B cell (primary cell): ENCODE measurements at regions not wholly inside any gene's neighbourhood (a gene's known extent, or its start where the extent isn't known, plus 50 kb on each side); places are given as distances from the start of the nearest gene placed in this dataset.
"Not testable (repeated sequence)": the region's sequence is repeated elsewhere in the genome, so short reads cannot be mapped to it uniquely, and the experiment has no call there.

ENCODE experiments used
- ATAC-seq: fragments of 200-7000 bp; cut with Tn5 transposase; one replicate; pipeline ENCODE4 v1.10.0; 2021; ENCODE audit warnings: low read depth, mild to moderate bottlenecking, moderate number of reproducible peaks, moderate library complexity
- CTCF ChIA-PET: fragments of 350-600 bp; sonication (Branson Sonifier 250); formaldehyde crosslinking; loops from one replicate; lab custom pipeline; 2021; ENCODE audit warnings: antibody characterized with exemption, inconsistent platforms; lab: Charles Lee
- POLR2A ChIA-PET: fragments of 350-600 bp; sonication (Branson Sonifier 250); formaldehyde crosslinking; loops from one replicate; lab custom pipeline; 2021; ENCODE audit warnings: antibody characterized with exemption; lab: Charles Lee
- DNase-seq: peaks from one replicate; pipeline ENCODE4 v3.0.0; 2013
- H2AFZ ChIP-seq: 2 replicates; pipeline ENCODE4 v1.6.1; 2012; ENCODE audit warnings: mild to moderate bottlenecking, low read depth, low read length; ENCODE audit not compliant: insufficient read depth, poor library complexity, severe bottlenecking
- H3K27ac ChIP-seq, 2 donors: 1 replicate in 1 of 2; 2 replicates in 1 of 2; pipeline ENCODE4 v1.5.1; 2012 to 2013; ENCODE audit warnings: low read length in 2 of 2, mild to moderate bottlenecking in 2 of 2, moderate library complexity in 1 of 2
- H3K27me3 ChIP-seq, 4 experiments: fragments of 200-600 bp in 1 of 4; sonication (generic) in 1 of 4; replicated peaks in 1 of 4; 1 replicate in 2 of 4; 2 replicates in 2 of 4; pipeline versions ENCODE4 v1.6.1 to v1.7.0; 2013 to 2016; ENCODE audit warnings: low read length in 3 of 4, mild to moderate bottlenecking in 2 of 4, mixed read lengths in 1 of 4, moderate library complexity in 1 of 4; ENCODE audit not compliant: insufficient read depth in 4 of 4, control insufficient read depth in 3 of 4; ENCODE audit errors: control extremely low read depth in 1 of 4
- H3K36me3 ChIP-seq, 2 experiments: replicated peaks in 1 of 2; 1 replicate in 1 of 2; 2 replicates in 1 of 2; pipeline versions ENCODE4 v1.6.1 to v1.7.1; 2013; ENCODE audit warnings: low read length in 1 of 2; ENCODE audit not compliant: insufficient read depth in 2 of 2, control insufficient read depth in 1 of 2; ENCODE audit errors: control extremely low read depth in 1 of 2, extremely low read depth in 1 of 2
- H3K4me1 ChIP-seq, 2 donors: fragments of 200-600 bp in 1 of 2; sonication (generic) in 1 of 2; 1 replicate in 1 of 2; 2 replicates in 1 of 2; pipeline versions ENCODE4 v1.5.1 to v1.6.1; 2013 to 2017; ENCODE audit warnings: low read length in 2 of 2; ENCODE audit not compliant: control insufficient read depth in 2 of 2, insufficient read depth in 2 of 2
- H3K4me2 ChIP-seq: replicated peaks from 2 replicates; pipeline ENCODE3; 2012; ENCODE audit warnings: mild to moderate bottlenecking, low read depth, low read length; ENCODE audit not compliant: poor library complexity, severe bottlenecking
- H3K4me3 ChIP-seq, 5 experiments: fragments of 200-600 bp in 1 of 5; sonication (generic) in 1 of 5; 1 replicate in 3 of 5; 2 replicates in 2 of 5; pipeline versions ENCODE4 v1.5.1 to v1.7.0; 2011 to 2016; ENCODE audit warnings: low read length in 4 of 5, mild to moderate bottlenecking in 4 of 5, low read depth in 2 of 5, control low read depth in 1 of 5, moderate library complexity in 1 of 5; ENCODE audit not compliant: insufficient read depth in 1 of 5; ENCODE audit errors: control extremely low read depth in 1 of 5, extremely low read depth in 1 of 5
- H3K79me2 ChIP-seq: fragments of 200-600 bp; sonication (generic); one replicate; pipeline ENCODE4 v1.6.0; 2016; ENCODE audit warnings: low read length; ENCODE audit not compliant: control insufficient read depth, insufficient read depth
- H3K9ac ChIP-seq: fragments of 200-600 bp; sonication (generic); 2 replicates; pipeline ENCODE4 v1.6.1; 2017; ENCODE audit warnings: mild to moderate bottlenecking, low read length, moderate library complexity
- H3K9me3 ChIP-seq, 3 donors: one replicate each; pipeline versions ENCODE4 v1.6.1 to v1.7.1; 2013; ENCODE audit warnings: low read length in 2 of 3; ENCODE audit not compliant: control insufficient read depth in 2 of 3, insufficient read depth in 1 of 3; ENCODE audit errors: control extremely low read depth in 1 of 3
- H4K20me1 ChIP-seq: 2 replicates; pipeline ENCODE4 v1.6.0; 2012; ENCODE audit warnings: mild to moderate bottlenecking, low read length; ENCODE audit not compliant: insufficient read depth, control insufficient read depth, poor library complexity, severe bottlenecking
- H3K27ac Mint-ChIP-seq: one replicate; pipeline ENCODE4 v1.8.0; 2021; ENCODE audit warnings: mixed read lengths
- H3K27me3 Mint-ChIP-seq: one replicate; pipeline ENCODE4 v1.8.0; 2021; ENCODE audit warnings: mixed read lengths
- H3K4me1 Mint-ChIP-seq: one replicate; pipeline ENCODE4 v1.8.0; 2021; ENCODE audit warnings: mixed read lengths
- H3K4me3 Mint-ChIP-seq: one replicate; pipeline ENCODE4 v1.8.0; 2021; ENCODE audit warnings: mixed read lengths
- H3K9me3 Mint-ChIP-seq: one replicate; pipeline ENCODE4 v1.8.0; 2022; ENCODE audit warnings: mixed read lengths; ENCODE audit not compliant: insufficient read depth
- WGBS: methylation state at CpG from one replicate; pipeline ENCODE4 v1.1.5; 2013; ENCODE audit warnings: missing lambda C conversion rate; ENCODE audit not compliant: insufficient coverage; 5-methylcytosine and 5-hydroxymethylcytosine counted together
- intact Hi-C: fragments of 100-400 bp; cut with micrococcal nuclease; formaldehyde crosslinking; loops from one replicate; pipeline ENCODE4 v1.10.0; 2022

DNA sequence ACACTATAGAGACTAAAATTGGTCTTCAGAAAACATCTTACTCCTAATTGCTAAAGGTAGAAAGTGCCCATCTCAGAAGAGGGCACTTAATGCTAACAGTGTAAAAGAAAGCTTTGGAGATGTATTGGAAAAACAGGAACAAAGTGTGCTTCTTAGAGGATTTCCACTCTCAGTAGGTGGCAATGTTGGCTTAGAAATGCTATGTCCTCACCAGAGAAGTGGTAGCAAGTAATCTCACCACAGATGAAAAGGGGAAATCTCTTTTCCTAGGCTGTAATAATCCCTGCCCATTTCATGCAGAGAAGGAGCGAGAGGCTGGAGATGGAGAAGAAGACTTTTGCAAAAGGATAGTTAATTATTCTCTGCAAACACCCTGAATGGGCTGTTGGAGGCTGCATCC is 69.3 kb downstream of the HSFY2 start:
- H3K9ac ChIP-seq, H3K27me3 ChIP-seq, H3K4me3 ChIP-seq, intact Hi-C loops, H3K9me3 ChIP-seq, H4K20me1 ChIP-seq, H3K4me3 Mint-ChIP-seq, H3K79me2 ChIP-seq, H3K4me1 ChIP-seq, H2AFZ ChIP-seq, H3K4me1 Mint-ChIP-seq, POLR2A ChIA-PET, H3K36me3 ChIP-seq, CTCF ChIA-PET, ATAC-seq, DNase-seq, H3K9me3 Mint-ChIP-seq, H3K4me2 ChIP-seq, H3K27ac Mint-ChIP-seq, H3K27me3 Mint-ChIP-seq, H3K27ac ChIP-seq: not testable (repeated sequence)
- no CpG with 5 or more reads among the region's 1 CpG for WGBS

DNA sequence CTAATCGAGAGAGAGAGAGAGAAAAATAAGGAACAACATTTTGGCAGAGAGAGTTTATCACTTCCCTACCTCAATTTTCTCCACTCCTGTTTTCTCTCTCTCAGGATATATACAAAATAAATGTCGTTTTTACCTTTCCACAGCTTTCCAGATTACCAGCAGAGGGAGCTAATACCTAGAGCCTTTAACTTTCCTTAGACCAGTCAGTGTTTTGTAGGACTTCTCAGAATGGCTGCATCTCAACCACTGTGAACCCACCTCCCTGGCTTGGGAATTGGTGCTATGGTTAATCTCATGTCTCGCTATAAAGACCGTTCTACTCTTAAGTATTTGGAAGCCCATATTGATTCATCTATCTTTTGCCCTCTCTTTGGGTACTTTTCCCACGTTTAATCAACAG is 61.8 kb downstream of the HSFY2 start:
- H3K4me3 Mint-ChIP-seq, H2AFZ ChIP-seq, H3K27ac Mint-ChIP-seq, H3K9me3 ChIP-seq, CTCF ChIA-PET, H3K4me1 ChIP-seq, intact Hi-C loops, H3K36me3 ChIP-seq, POLR2A ChIA-PET, H3K9ac ChIP-seq, H3K9me3 Mint-ChIP-seq, DNase-seq, H3K4me3 ChIP-seq, H3K4me1 Mint-ChIP-seq, H4K20me1 ChIP-seq, H3K27ac ChIP-seq, H3K79me2 ChIP-seq, H3K27me3 ChIP-seq, H3K4me2 ChIP-seq, ATAC-seq, H3K27me3 Mint-ChIP-seq: not testable (repeated sequence)
- WGBS: no CpG with 5 or more reads among the region's 5 CpGs

DNA sequence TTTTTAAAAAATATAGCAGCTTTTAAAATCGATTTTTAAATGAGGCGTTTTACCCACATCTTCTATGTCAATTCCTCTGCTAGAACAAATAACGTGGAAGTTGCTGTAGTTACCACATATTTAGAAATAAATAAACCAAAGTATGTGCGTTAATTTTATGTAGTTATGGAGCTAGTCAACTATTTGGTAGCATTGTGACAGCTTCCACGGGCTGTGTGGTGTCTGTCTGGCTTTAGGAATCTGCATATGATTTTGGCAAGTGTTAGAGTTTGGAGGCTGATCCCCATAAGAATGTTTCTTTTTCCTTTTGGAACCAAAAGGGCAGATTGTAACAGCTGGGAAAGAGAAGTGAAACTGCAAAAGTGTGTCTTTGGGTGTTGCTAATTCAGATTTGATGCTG is 59.8 kb downstream of the HSFY2 start:
- H2AFZ ChIP-seq, DNase-seq, H3K27ac Mint-ChIP-seq, H3K4me1 Mint-ChIP-seq, H3K4me1 ChIP-seq, H4K20me1 ChIP-seq, H3K9me3 Mint-ChIP-seq, POLR2A ChIA-PET, H3K27me3 Mint-ChIP-seq, H3K27ac ChIP-seq, CTCF ChIA-PET, H3K27me3 ChIP-seq, H3K4me3 ChIP-seq, H3K9ac ChIP-seq, H3K36me3 ChIP-seq, H3K4me2 ChIP-seq, intact Hi-C loops, H3K4me3 Mint-ChIP-seq, ATAC-seq, H3K9me3 ChIP-seq, H3K79me2 ChIP-seq: not testable (repeated sequence)
- no CpG with 5 or more reads among the region's 5 CpGs for WGBS

DNA sequence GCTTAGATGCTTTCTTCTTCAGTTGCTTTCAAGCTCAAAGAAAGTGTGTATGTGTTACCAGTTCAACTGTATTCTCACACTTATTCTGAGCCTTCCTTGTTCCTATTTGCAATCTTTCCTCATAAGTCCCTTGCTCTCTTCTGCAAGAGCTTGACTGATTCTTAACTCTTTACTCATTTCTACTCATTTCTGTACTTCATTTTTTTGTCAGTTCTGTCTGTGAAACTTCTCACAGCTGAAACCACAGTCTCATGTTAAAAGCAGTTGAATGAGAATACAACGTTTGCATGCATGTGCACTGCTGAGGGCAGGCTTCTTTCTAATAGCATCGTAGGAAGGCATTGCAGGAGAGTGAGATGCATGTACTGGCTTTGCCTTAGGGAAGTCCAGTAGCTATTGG is 54.8 kb downstream of the HSFY2 start:
- H3K4me3 ChIP-seq, H3K4me1 Mint-ChIP-seq, DNase-seq, H3K27me3 Mint-ChIP-seq, H3K4me2 ChIP-seq, H2AFZ ChIP-seq, H3K4me3 Mint-ChIP-seq, H3K79me2 ChIP-seq, H3K9me3 ChIP-seq, H3K4me1 ChIP-seq, H3K9ac ChIP-seq, H3K27ac ChIP-seq, intact Hi-C loops, ATAC-seq, H3K9me3 Mint-ChIP-seq, H4K20me1 ChIP-seq, H3K36me3 ChIP-seq, H3K27ac Mint-ChIP-seq, H3K27me3 ChIP-seq, CTCF ChIA-PET, POLR2A ChIA-PET: not testable (repeated sequence)
- no CpG with 5 or more reads among the region's 2 CpGs for WGBS
